Astrocyte of the cerebellum (primary cell): ENCODE measurements at regions not wholly inside any gene's neighbourhood (a gene's known extent, or its start where the extent isn't known, plus 50 kb on each side); places are given as distances from the start of the nearest gene placed in this dataset.

Source experiments
- DNase-seq: peaks from one replicate; pipeline ENCODE4 v3.0.0-alpha.2; 2011; ENCODE audit warnings: low read depth
- H3K4me3 ChIP-seq: 2 replicates; pipeline ENCODE4 v1.5.1; 2011; ENCODE audit warnings: mild to moderate bottlenecking, low read depth, low read length, moderate library complexity
- in situ Hi-C: cut with HindIII; loops from 2 replicates; pipeline ENCODE4 v1.10.0; 2017; ENCODE audit warnings: low sequenced_read_pairs
- TF ChIP-seq, protein P1 (sequence below): IDR thresholded peaks from 2 replicates; pipeline ENCODE4 v1.5.1; 2012; ENCODE audit warnings: low read length, low read depth, moderate library complexity, mild to moderate bottlenecking; ENCODE audit errors: missing control alignments

DNA sequence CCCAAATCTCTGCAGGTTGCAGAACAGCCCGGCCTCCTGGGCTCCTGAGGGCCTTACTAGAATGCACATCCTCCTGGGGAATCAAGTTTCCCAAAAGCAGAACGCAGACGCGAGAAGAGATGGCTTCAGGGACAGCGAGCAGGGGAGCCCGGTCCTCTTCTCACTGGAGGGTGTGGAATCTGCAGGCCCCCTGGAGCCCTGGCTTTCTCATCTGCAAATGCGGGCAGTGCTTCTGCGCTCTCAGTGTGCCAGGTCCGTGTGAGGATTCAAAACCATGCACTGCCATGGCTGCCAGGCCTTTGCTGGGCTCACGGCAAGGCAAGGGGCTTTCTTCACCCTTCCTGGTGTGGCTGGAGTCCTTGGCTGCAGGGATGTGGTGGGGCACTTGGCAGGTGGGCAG lies 330.9 kb upstream of the MKI67 start:
- in situ Hi-C loops: no loop called here
- DNase-seq: no peak
- H3K4me3 ChIP-seq: no peak overlapping the region
- TF ChIP-seq, protein P1, sequence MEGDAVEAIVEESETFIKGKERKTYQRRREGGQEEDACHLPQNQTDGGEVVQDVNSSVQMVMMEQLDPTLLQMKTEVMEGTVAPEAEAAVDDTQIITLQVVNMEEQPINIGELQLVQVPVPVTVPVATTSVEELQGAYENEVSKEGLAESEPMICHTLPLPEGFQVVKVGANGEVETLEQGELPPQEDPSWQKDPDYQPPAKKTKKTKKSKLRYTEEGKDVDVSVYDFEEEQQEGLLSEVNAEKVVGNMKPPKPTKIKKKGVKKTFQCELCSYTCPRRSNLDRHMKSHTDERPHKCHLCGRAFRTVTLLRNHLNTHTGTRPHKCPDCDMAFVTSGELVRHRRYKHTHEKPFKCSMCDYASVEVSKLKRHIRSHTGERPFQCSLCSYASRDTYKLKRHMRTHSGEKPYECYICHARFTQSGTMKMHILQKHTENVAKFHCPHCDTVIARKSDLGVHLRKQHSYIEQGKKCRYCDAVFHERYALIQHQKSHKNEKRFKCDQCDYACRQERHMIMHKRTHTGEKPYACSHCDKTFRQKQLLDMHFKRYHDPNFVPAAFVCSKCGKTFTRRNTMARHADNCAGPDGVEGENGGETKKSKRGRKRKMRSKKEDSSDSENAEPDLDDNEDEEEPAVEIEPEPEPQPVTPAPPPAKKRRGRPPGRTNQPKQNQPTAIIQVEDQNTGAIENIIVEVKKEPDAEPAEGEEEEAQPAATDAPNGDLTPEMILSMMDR: no peak

DNA sequence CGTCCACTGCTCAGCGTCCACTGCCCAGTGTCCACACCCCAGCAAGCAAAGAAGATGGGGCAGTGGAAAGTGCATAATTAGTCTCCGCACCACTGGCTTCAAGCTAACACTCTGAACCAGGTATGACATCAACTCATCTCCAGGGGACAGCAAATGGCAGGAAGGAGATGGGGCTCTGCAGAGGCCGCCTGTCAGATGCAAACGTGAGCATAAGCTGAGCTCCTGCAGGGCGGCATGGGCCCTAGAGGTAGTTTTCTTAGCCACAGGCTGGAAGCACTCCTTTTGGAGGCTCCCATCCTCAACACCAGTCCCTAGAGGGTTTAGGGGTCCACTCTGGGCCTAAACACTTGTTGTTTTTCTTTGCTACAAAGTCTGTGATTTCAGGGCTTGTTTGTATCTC lies 335.8 kb upstream of the MKI67 start:
- H3K4me3 ChIP-seq: no peak overlapping the region
- TF ChIP-seq, protein P1: no peak
- in situ Hi-C loops: no loop called here

DNA sequence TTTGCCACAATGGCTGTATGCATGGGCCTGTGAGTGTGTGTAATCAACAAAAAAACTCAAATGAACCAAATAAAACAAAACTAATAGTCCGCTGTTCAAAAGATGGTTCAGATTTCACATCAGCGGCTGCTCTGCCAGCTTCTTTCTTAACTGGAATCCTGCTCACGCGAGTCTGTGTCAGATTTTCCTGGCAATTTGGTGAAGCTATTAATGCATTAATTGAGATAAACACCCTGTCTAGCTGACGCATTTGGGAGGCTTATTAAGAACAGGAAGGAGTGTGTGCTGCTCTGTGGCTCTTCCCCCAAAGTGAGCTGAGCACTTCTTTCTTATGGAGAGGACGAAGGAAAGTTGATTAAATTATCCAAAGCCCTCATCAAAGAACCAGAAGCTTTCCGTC lies 336.6 kb upstream of the MKI67 start:
- no peak for DNase-seq
- in situ Hi-C loops: no loop called here
- TF ChIP-seq, protein P1: no peak
- no peak overlapping the region for H3K4me3 ChIP-seq

More for the DNA sequence above, 335.8 kb upstream of the MKI67 start:
- DNase-seq: no peak

DNA sequence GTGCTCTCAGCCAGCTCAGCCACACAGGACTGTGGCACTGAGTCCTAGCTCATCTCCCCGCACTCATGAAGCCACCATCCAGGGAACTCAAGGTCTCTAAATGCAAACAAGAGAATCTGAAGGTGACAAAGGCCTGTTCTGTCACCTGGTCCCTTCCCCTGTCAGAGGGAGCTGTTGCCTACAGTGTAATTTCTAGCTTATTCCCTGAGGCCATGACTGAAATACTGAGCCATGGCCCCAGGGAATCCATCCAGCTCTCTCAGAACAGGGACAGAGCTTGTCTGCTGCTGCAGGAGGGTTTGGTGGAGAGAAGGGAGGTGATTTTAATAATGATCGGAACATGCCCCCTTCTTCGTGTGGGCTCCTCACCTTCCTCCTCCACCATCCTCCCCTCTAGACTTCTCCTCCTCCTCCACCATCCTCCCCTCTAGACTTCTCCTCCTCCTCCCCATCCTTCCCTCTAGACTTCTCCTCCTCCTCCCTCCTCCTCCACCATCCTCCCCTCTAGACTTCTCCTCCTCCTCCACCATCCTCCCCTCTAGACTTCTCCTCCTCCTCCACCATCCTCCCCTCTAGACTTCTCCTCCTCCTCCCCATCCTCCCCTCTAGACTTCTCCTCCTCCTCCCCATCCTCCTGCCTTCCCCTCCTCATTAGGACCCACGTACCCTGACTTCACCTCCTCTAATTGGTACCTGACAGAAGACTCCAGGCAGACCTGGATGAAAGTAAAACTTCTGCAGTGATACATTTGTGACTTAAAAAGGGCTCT lies 338.0 kb upstream of the MKI67 start:
- DNase-seq: peak; percentile 11
- TF ChIP-seq, protein P1: no peak
- in situ Hi-C loops: no loop called here
- no peak overlapping the region for H3K4me3 ChIP-seq

DNA sequence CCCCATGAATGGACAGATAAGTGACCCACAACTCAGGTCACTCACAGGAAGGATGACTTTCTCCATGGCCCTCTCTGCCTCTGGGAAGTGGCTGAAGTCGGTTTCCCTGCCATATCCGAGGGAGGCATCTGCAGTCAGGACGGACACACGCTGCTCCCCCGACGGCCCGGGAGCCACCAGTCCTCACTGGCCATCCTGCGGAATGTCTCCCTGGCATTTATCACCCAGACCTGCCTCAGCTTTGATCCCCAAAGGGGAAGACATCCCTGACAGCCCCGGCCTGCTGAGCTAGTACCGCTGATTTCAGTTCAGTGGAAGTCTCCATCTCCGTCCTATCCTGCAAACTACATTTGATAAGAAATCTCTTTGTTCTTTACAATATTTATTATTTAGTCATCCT lies 339.5 kb upstream of the MKI67 start:
- in situ Hi-C loops: no loop called here
- TF ChIP-seq, protein P1: no peak
- DNase-seq: no peak
- H3K4me3 ChIP-seq: no peak overlapping the region

DNA sequence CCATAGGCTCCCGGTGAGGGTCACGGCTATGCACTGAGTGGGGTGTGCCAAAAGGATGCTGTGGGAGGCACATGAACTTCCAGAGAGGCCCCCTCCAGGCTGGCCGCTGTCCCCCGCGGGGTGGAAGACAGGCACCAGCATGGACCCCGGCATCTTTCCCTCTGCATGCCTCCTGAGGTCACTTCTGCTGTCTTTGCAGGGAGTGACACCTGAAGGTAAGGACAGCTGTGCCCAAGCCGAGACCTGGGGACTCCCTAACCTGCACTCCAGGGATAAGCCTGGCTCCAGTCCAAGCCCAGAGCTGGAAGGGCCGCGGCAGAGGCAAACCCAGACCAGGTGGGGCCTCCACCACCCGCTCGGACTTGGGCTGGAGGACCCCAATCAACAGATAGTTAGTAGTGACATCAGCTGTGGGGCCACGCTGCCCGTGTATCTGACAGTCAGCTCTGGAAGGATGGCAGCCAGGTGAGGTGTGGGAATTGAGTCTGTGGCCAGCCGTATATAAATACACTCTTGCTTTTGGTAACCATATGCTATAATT lies 340.7 kb upstream of the MKI67 start:
- no peak overlapping the region for H3K4me3 ChIP-seq
- TF ChIP-seq, protein P1: no peak
- in situ Hi-C loops: no loop called here
- DNase-seq: no peak
